HL-60 (cell line): ENCODE measurements at regions not wholly inside any gene's neighbourhood (a gene's known extent, or its start where the extent isn't known, plus 50 kb on each side); places are given as distances from the start of the nearest gene placed in this dataset.

Experiments
- GABPA ChIP-seq: IDR thresholded peaks from 2 replicates; pipeline ENCODE4 v1.6.1; 2012; ENCODE audit warnings: low read depth
- POLR2AphosphoS5 ChIP-seq: IDR thresholded peaks from 2 replicates; pipeline ENCODE4 v1.6.1; 2012; ENCODE audit warnings: low read depth
- REST ChIP-seq: IDR thresholded peaks from 2 replicates; pipeline ENCODE4 v1.6.1; 2012; ENCODE audit warnings: low read depth; ENCODE audit not compliant: insufficient replicate concordance
- SPI1 ChIP-seq: IDR thresholded peaks from 2 replicates; pipeline ENCODE4 v1.6.1; 2012; ENCODE audit warnings: low read depth, mild to moderate bottlenecking, borderline replicate concordance
- TF ChIP-seq, protein P1 (sequence below): IDR thresholded peaks from one replicate; pipeline ENCODE4 v1.5.1; 2011; ENCODE audit warnings: low read length, control low read depth, inconsistent platforms; ENCODE audit not compliant: insufficient read depth

GRCh38 chr2:23041443-23041842 lies 343.5 kb upstream of the KLHL29 start:
- TF ChIP-seq, protein P1, sequence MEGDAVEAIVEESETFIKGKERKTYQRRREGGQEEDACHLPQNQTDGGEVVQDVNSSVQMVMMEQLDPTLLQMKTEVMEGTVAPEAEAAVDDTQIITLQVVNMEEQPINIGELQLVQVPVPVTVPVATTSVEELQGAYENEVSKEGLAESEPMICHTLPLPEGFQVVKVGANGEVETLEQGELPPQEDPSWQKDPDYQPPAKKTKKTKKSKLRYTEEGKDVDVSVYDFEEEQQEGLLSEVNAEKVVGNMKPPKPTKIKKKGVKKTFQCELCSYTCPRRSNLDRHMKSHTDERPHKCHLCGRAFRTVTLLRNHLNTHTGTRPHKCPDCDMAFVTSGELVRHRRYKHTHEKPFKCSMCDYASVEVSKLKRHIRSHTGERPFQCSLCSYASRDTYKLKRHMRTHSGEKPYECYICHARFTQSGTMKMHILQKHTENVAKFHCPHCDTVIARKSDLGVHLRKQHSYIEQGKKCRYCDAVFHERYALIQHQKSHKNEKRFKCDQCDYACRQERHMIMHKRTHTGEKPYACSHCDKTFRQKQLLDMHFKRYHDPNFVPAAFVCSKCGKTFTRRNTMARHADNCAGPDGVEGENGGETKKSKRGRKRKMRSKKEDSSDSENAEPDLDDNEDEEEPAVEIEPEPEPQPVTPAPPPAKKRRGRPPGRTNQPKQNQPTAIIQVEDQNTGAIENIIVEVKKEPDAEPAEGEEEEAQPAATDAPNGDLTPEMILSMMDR = no peak
- no peak for TF ChIP-seq REST
- TF ChIP-seq POLR2AphosphoS5 = no peak
- TF ChIP-seq SPI1 = no peak
- TF ChIP-seq GABPA = no peak
